GM12872 (cell line): ENCODE measurements at regions not wholly inside any gene's neighbourhood (a gene's known extent, or its start where the extent isn't known, plus 50 kb on each side); places are given as distances from the start of the nearest gene placed in this dataset.

Experiments
- CTCF ChIP-seq: IDR thresholded peaks from 3 replicates; pipeline ENCODE4 v1.5.1; 2011; ENCODE audit warnings: low read depth, mild to moderate bottlenecking, low read length, moderate library complexity; ENCODE audit not compliant: insufficient read depth

- TF ChIP-seq CTCF = no peak
Observed at GRCh38 chr17:68679882-68680281, 78.7 kb upstream of the FAM20A start.

GRCh38 chr17:68676856-68677255, 75.7 kb upstream of the FAM20A start:
- TF ChIP-seq CTCF = no peak

GRCh38 chr17:68675723-68676122, 74.6 kb upstream of the FAM20A start:
- no peak for TF ChIP-seq CTCF

DNA sequence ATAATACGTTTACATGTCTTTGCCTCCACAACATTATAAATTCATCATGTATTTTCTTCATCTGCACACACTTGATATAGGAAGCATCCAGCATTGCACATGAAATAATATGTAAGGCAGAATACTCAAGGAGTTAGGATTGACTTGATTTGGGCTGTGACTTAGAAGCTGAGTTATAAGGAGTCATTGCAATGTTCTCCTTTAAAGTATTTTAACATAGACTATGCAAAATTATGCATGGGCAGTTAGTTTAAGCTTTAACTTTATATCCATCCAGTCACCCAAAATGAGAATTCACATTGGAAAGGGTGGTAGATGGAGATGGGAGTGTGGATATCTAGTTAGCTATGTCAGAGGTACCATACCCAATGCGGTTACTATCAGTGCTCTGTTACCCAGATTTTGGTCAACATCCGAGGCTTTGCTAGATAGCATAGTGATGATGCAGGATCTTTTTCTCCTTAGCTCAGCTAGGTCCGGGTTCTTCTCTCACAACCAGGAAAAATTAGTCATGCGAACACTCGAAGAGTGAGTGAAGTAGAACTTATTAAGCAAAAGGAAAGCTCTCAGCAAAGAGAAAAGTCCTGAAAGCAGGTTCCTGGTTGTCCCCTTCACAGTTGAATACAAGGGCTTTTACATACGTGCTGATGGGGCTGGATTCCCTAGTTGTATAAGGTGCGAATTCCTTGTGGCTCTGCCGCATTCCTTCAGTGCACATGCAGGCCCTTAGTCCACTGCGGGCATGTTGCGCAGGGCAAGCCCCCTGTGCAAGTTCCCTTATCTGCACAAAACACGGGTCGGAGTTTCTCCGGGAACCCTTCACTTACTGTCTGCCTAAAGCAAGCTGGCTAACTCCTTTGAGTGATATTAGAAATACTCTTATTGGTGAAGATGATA, 73.1 kb upstream of the FAM20A start:
- TF ChIP-seq CTCF = no peak

DNA sequence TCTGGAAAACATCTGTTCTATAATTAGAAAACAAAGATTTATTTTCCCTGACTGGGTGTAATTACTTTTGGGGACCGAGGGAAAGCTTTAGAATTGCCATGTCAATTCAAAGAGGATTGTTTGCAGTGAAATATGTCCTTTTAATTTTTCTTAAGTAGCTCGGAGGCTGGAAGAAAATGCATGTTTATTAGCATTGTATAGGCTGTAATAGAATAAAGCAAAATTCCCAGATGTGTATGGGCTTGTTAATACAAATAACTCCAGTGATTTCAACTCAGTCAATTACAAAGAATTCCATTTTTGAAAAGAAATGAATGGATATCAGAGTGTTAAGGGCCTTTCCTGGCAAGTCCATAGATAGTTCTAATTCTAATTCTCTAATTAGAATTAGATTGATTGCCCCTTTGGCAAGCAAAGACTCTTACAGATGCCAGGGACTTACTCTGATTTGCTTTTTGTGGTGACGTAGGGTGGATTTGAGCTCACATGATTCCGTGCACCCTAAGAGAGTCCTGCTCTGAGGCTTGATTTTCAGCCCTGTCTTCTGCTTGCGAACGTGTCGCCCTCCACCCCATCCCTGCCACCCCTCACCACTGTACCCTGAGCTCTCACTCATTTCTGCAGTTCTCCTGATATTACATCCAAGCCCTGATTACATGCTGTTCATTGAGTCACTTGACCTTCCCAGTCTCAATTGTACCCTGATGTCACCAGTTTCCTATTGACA, 70.0 kb upstream of the FAM20A start:
- TF ChIP-seq CTCF = no peak

- TF ChIP-seq CTCF = no peak
Observed at GRCh38 chr17:68665373-68665772, 64.2 kb upstream of the FAM20A start.

- no peak for TF ChIP-seq CTCF
Observed at GRCh38 chr17:68662479-68662878, 61.3 kb upstream of the FAM20A start.
